HG02840 (cell line): ENCODE measurements at regions not wholly inside any gene's neighbourhood (a gene's known extent, or its start where the extent isn't known, plus 50 kb on each side); places are given as distances from the start of the nearest gene placed in this dataset.
"Not testable (repeated sequence)": the region's sequence is repeated elsewhere in the genome, so short reads cannot be mapped to it uniquely, and the experiment has no call there.

ENCODE experiments used
- ATAC-seq: cut with Tn5 transposase; IDR thresholded peaks from one replicate; pipeline ENCODE4 v1.9.1; 2021; ENCODE audit warnings: mild to moderate bottlenecking, moderate library complexity, moderate number of reproducible peaks; ENCODE audit not compliant: unreplicated experiment, low FRiP score

GRCh38 chr4:33709247-33709646 lies 2535.1 kb downstream of the ARAP2 start:
- ATAC-seq = no peak

- no peak for ATAC-seq
Observed at GRCh38 chr4:33711826-33712225, 2532.5 kb downstream of the ARAP2 start.

- no peak for ATAC-seq
Observed at GRCh38 chr4:33714971-33715370, 2529.3 kb downstream of the ARAP2 start.

GRCh38 chr4:33715841-33716395 lies 2528.4 kb downstream of the ARAP2 start:
- ATAC-seq = no peak

- no peak for ATAC-seq
Observed at GRCh38 chr4:33722254-33722653, 2522.1 kb downstream of the ARAP2 start.

GRCh38 chr4:33722800-33723516 lies 2521.4 kb downstream of the ARAP2 start:
- ATAC-seq = no peak

- no peak for ATAC-seq
Observed at GRCh38 chr4:33724685-33725084, 2519.6 kb downstream of the ARAP2 start.

GRCh38 chr4:33725861-33726260 lies 2518.5 kb downstream of the ARAP2 start:
- no peak for ATAC-seq

GRCh38 chr4:33737726-33738125 lies 2506.6 kb downstream of the ARAP2 start:
- no peak for ATAC-seq

GRCh38 chr4:33739884-33740632 lies 2504.3 kb downstream of the ARAP2 start:
- no peak for ATAC-seq

GRCh38 chr4:33740871-33741270 lies 2503.4 kb downstream of the ARAP2 start:
- not testable (repeated sequence) for ATAC-seq

- no peak for ATAC-seq
Observed at GRCh38 chr4:33746979-33747378, 2497.3 kb downstream of the ARAP2 start.

- ATAC-seq = no peak
Observed at GRCh38 chr4:33751050-33751449, 2493.3 kb downstream of the ARAP2 start.

- ATAC-seq = no peak
Observed at GRCh38 chr4:33772582-33772981, 2471.7 kb downstream of the ARAP2 start.

- ATAC-seq = no peak
Observed at GRCh38 chr4:33780952-33781791, 2463.1 kb downstream of the ARAP2 start.

- ATAC-seq = no peak
Observed at GRCh38 chr4:33785843-33786242, 2458.5 kb downstream of the ARAP2 start.

GRCh38 chr4:33802578-33802977 lies 2441.7 kb downstream of the ARAP2 start:
- no peak for ATAC-seq

GRCh38 chr4:33825685-33826084 lies 2418.6 kb downstream of the ARAP2 start:
- ATAC-seq = no peak

GRCh38 chr4:33829356-33829755 lies 2415.0 kb downstream of the ARAP2 start:
- not testable (repeated sequence) for ATAC-seq

GRCh38 chr4:33831442-33832066 lies 2412.8 kb downstream of the ARAP2 start:
- no peak for ATAC-seq
